Activated T-cell treated with anti-CD3 and anti-CD28 coated beads for 24 hours (primary cell): ENCODE measurements at regions not wholly inside any gene's neighbourhood (a gene's known extent, or its start where the extent isn't known, plus 50 kb on each side); places are given as distances from the start of the nearest gene placed in this dataset.

Source experiments
- DNase-seq: peaks from one replicate; pipeline ENCODE4 v3.0.0-alpha.2; 2020; ENCODE audit warnings: low read depth

GRCh38 chr21:43302769-43303168 is 124.2 kb downstream of the SIK1 start:
- DNase-seq, result no peak

GRCh38 chr21:43302062-43302700 is 124.8 kb downstream of the SIK1 start:
- no peak for DNase-seq

- DNase-seq, result no peak
Measured at GRCh38 chr21:43301409-43302061, 125.4 kb downstream of the SIK1 start.

GRCh38 chr21:43300496-43301408 is 126.2 kb downstream of the SIK1 start:
- DNase-seq, result no peak

- DNase-seq, result no peak
Measured at GRCh38 chr21:43299441-43300277, 127.3 kb downstream of the SIK1 start.

GRCh38 chr21:43298546-43299440 is 128.1 kb downstream of the SIK1 start:
- DNase-seq, result no peak

DNA sequence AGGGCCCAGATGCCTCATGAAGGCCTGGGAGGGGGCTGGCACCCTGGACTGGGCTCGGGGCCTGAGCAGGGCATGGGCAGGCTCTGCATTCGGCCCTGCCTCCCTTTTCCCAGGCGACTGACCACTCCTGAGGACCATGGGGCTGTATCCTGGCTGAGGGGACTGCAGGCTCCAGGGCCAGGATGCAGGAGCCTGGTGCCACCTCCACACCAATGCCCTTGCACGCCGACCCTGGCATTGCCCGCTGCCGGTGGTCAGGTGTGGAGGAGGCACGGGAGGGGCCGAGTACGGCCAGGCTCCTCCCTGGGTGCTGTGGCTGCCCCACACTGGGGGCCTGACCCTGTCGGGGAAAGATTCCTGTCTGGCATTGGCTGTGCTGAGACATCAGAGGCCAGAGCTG is 128.9 kb downstream of the SIK1 start:
- no peak for DNase-seq

- no peak for DNase-seq
Measured at GRCh38 chr21:43297391-43297981, 128.7 kb downstream of the CRYAA start.

GRCh38 chr21:43295066-43295958 is 126.5 kb downstream of the CRYAA start:
- DNase-seq, result no peak

DNA sequence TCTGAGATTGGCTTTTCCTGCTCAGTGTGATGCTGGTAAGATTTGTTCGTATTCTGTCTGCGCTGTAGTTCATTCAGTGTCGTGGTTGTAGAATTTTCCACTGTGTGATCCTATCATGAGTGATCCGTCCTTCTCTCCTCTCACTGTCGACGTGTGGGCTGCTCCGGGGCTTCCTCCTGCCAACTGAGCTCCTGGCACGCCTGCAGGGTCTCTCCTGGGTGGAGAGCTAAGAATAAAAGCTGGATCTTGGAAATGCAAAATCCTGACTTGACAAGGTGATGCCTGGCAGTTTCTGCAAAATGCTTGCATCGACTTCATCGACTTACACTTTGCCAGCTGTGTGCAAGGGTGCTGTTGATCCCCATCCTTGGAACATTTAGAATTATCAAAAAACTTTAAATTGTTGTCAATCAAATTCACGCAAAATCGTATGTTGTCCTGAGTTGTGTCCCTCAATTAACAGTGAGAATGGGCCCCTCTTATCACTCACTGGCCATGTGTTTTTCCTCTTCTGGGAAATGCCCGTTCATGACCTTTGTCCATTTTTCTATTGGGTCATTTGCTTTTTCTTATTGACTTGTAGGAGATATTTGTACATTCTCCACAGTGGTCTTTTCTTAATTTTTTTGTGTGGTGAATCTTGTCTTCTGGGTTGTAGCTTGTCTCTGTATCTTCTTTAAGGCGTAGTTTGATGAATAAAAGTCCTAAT is 125.5 kb downstream of the CRYAA start:
- no peak for DNase-seq

GRCh38 chr21:43292866-43293142 is 124.0 kb downstream of the CRYAA start:
- no peak for DNase-seq

- DNase-seq, result no peak
Measured at GRCh38 chr21:43292041-43292865, 123.4 kb downstream of the CRYAA start.

- no peak for DNase-seq
Measured at GRCh38 chr21:43291347-43291950, 122.6 kb downstream of the CRYAA start.

GRCh38 chr21:43290421-43291346 is 121.9 kb downstream of the CRYAA start:
- no peak for DNase-seq

GRCh38 chr21:43289966-43290365 is 121.2 kb downstream of the CRYAA start:
- DNase-seq, result no peak

DNA sequence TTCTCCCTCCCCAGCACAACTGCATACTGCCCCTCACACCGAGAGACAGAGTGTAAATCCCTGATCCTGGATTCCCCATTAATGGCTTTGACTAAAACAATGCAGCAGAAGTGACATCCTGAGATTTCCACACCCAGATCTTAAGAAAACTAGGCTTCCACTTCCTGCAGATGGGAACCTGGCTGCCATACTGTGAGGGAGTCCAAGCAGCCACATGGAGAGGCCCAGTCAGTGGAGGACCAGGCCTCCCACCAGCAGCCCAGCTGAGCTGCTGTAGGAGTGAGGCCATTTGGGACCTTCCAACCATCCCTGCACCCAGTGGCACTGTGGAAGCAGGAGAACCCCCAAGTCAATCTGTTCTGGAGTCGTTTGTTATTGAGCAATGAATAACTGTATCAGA is 120.6 kb downstream of the CRYAA start:
- no peak for DNase-seq
